GM19455 (cell line): ENCODE measurements at regions not wholly inside any gene's neighbourhood (a gene's known extent, or its start where the extent isn't known, plus 50 kb on each side); places are given as distances from the start of the nearest gene placed in this dataset.

Experiments
- ATAC-seq: cut with Tn5 transposase; IDR thresholded peaks from one replicate; pipeline ENCODE4 v1.9.1; 2021; ENCODE audit not compliant: unreplicated experiment

GRCh38 chr12:126337556-126338441 lies 1272.6 kb downstream of the AACS start:
- ATAC-seq = no peak

- no peak for ATAC-seq
These were observed 1277.6 kb downstream of the AACS start for GRCh38 chr12:126342866-126343265.

GRCh38 chr12:126343321-126343720 lies 1278.1 kb downstream of the AACS start:
- no peak for ATAC-seq

- no peak for ATAC-seq
These were observed 1280.9 kb downstream of the AACS start for GRCh38 chr12:126346087-126346486.

- no peak for ATAC-seq
These were observed 1282.2 kb downstream of the AACS start for GRCh38 chr12:126347421-126347820.

GRCh38 chr12:126349383-126349782 lies 1284.1 kb downstream of the AACS start:
- ATAC-seq = no peak

GRCh38 chr12:126353604-126354003 lies 1288.4 kb downstream of the AACS start:
- ATAC-seq = no peak

GRCh38 chr12:126354633-126355032 lies 1289.4 kb downstream of the AACS start:
- ATAC-seq = no peak

- no peak for ATAC-seq
These were observed 1290.1 kb downstream of the AACS start for GRCh38 chr12:126355346-126355745.

- ATAC-seq = no peak
These were observed 1293.6 kb downstream of the AACS start for GRCh38 chr12:126358806-126359205.

GRCh38 chr12:126359216-126359615 lies 1294.0 kb downstream of the AACS start:
- no peak for ATAC-seq

GRCh38 chr12:126361804-126362203 lies 1296.6 kb downstream of the AACS start:
- no peak for ATAC-seq

GRCh38 chr12:126362493-126362892 lies 1297.3 kb downstream of the AACS start:
- ATAC-seq = no peak

- ATAC-seq = no peak
These were observed 1297.7 kb downstream of the AACS start for GRCh38 chr12:126362964-126363363.

GRCh38 chr12:126369487-126370463 lies 1304.5 kb downstream of the AACS start:
- no peak for ATAC-seq

GRCh38 chr12:126383506-126383905 lies 1318.3 kb downstream of the AACS start:
- no peak for ATAC-seq

GRCh38 chr12:126384026-126384564 lies 1318.9 kb downstream of the AACS start:
- no peak for ATAC-seq

- ATAC-seq = no peak
These were observed 1320.5 kb downstream of the AACS start for GRCh38 chr12:126385785-126386184.

- no peak for ATAC-seq
These were observed 1324.1 kb downstream of the AACS start for GRCh38 chr12:126389220-126389841.

GRCh38 chr12:126389961-126390360 lies 1324.7 kb downstream of the AACS start:
- ATAC-seq = no peak
